Tibial artery (tissue), 4 donors: ENCODE measurements at regions not wholly inside any gene's neighbourhood (a gene's known extent, or its start where the extent isn't known, plus 50 kb on each side); places are given as distances from the start of the nearest gene placed in this dataset.

Experiments
- DNase-seq, 2 donors: peaks; one replicate each; pipeline ENCODE4 v3.0.0-alpha.2; 2019
- H3K27ac ChIP-seq, 2 donors: fragments of 200-600 bp; sonication (generic) in 1 of 2; 1 replicate in 1 of 2; 2 replicates in 1 of 2; pipeline ENCODE4 v1.5.1; 2018 to 2019; ENCODE audit warnings: mild to moderate bottlenecking in 1 of 2
- H3K27me3 ChIP-seq, 2 donors: fragments of 200-600 bp; sonication (generic) in 1 of 2; one replicate each; pipeline versions ENCODE4 v1.5.1 to v1.6.0; 2016 to 2019
- H3K36me3 ChIP-seq, 3 donors: fragments of 200-600 bp; sonication (generic) in 2 of 3; one replicate each; pipeline ENCODE4 v1.5.1; 2016 to 2019; ENCODE audit warnings: mild to moderate bottlenecking in 2 of 3
- H3K4me1 ChIP-seq, 4 donors: fragments of 200-600 bp; sonication (generic) in 2 of 4; 1 replicate in 3 of 4; 2 replicates in 1 of 4; pipeline ENCODE4 v1.5.1; 2016 to 2019
- H3K4me3 ChIP-seq, 2 donors: fragments of 200-600 bp; sonication (generic) in 1 of 2; 1 replicate in 1 of 2; 2 replicates in 1 of 2; pipeline ENCODE4 v1.5.1; 2018 to 2019; ENCODE audit warnings: mild to moderate bottlenecking in 2 of 2
- H3K9me3 ChIP-seq, 3 donors: fragments of 200-600 bp; sonication (generic) in 1 of 3; one replicate each; pipeline ENCODE4 v1.5.1; 2016 to 2019
- CTCF ChIP-seq, 2 experiments: fragments of 200-600 bp in 1 of 2; fragments of 450-650 bp in 1 of 2; IDR thresholded peaks; one replicate each; pipeline ENCODE4 v1.5.1; 2017 to 2019; ENCODE audit warnings: antibody characterized with exemption in 2 of 2, mild to moderate bottlenecking in 1 of 2, moderate library complexity in 1 of 2
- intact Hi-C: fragments of 100-400 bp; cut with DNase I; formaldehyde crosslinking; loops from one replicate; pipeline ENCODE4 v1.15.0; 2023; ENCODE audit warnings: low total_unique reads

GRCh38 chr22:44608597-44609399 lies 93.2 kb upstream of the PRR5 start:
- TF ChIP-seq CTCF (IDR thresholded peaks at IDR 0.05), result no peak
- no peaks in the 10 kb centered on the region for H3K36me3 ChIP-seq
- no peak overlapping the region for H3K27ac ChIP-seq
- H3K27me3 ChIP-seq, result peaks cover 0 to 41% of the 10 kb centered on the region in 2 donors
- intact Hi-C loops, result no loop called here
- no peak for DNase-seq
- H3K4me3 ChIP-seq, result no peak overlapping the region
- no peaks in the 10 kb centered on the region for H3K4me1 ChIP-seq
- peaks cover 2 to 36% (median 2%) of the 10 kb centered on the region in 3 donors for H3K9me3 ChIP-seq

- no peak overlapping the region for H3K27ac ChIP-seq
- peaks cover 0 to 48% of the 10 kb centered on the region in 2 donors for H3K27me3 ChIP-seq
- peaks cover 0 to 11% (median 0%) of the 10 kb centered on the region in 3 donors for H3K9me3 ChIP-seq
- intact Hi-C loops, result no loop called here
- H3K4me1 ChIP-seq, result no peaks in the 10 kb centered on the region
- no peak overlapping the region for H3K4me3 ChIP-seq
- no peak for DNase-seq
- H3K36me3 ChIP-seq, result no peaks in the 10 kb centered on the region
- TF ChIP-seq CTCF (IDR thresholded peaks at IDR 0.05), result no peak
These were observed 95.9 kb upstream of the PRR5 start for GRCh38 chr22:44606126-44606525.

GRCh38 chr22:44605486-44605885 lies 96.5 kb upstream of the PRR5 start:
- TF ChIP-seq CTCF (IDR thresholded peaks at IDR 0.05), result no peak
- no peak for DNase-seq
- Histone ChIP-seq H3K4me3 (no peak overlapping the region), H3K36me3 (no peaks in the 10 kb centered on the region), H3K4me1 (no peaks in the 10 kb centered on the region), H3K27ac (no peak overlapping the region), H3K27me3 (peaks cover 0 to 52% of the 10 kb centered on the region in 2 donors), H3K9me3 (peaks cover 0 to 7% (median 0%) of the 10 kb centered on the region in 3 donors)
- intact Hi-C loops, result no loop called here

GRCh38 chr22:44604991-44605390 lies 97.0 kb upstream of the PRR5 start:
- Histone ChIP-seq H3K27ac (no peak overlapping the region), H3K27me3 (peaks cover 0 to 53% of the 10 kb centered on the region in 2 donors), H3K4me3 (no peak overlapping the region), H3K36me3 (no peaks in the 10 kb centered on the region), H3K4me1 (no peaks in the 10 kb centered on the region), H3K9me3 (peaks cover 0 to 6% (median 0%) of the 10 kb centered on the region in 3 donors)
- no peak for DNase-seq
- TF ChIP-seq CTCF (IDR thresholded peaks at IDR 0.05), result no peak
- intact Hi-C loops, result no loop called here

GRCh38 chr22:44604455-44604854 lies 97.5 kb upstream of the PRR5 start:
- H3K4me3 ChIP-seq, result no peak overlapping the region
- peaks cover 0 to under 1% (median 0%) of the 10 kb centered on the region in 3 donors for H3K9me3 ChIP-seq
- TF ChIP-seq CTCF (IDR thresholded peaks at IDR 0.05), result no peak
- peaks cover 0 to 55% of the 10 kb centered on the region in 2 donors for H3K27me3 ChIP-seq
- intact Hi-C loops, result no loop called here
- no peaks in the 10 kb centered on the region for H3K36me3 ChIP-seq
- no peak overlapping the region for H3K27ac ChIP-seq
- DNase-seq, result no peak
- no peaks in the 10 kb centered on the region for H3K4me1 ChIP-seq
